Dendritic cell treated with granulocyte-macrophage colony-stimulating factor and Interleukin-4, amounts not matched to agents 40 ng/mL and 50 ng/mL, for 4 days (primary cell): ENCODE measurements at regions not wholly inside any gene's neighbourhood (a gene's known extent, or its start where the extent isn't known, plus 50 kb on each side); places are given as distances from the start of the nearest gene placed in this dataset.

ENCODE experiments used
- H3K27ac Mint-ChIP-seq: one replicate; pipeline ENCODE4 v1.8.0; 2022; ENCODE audit warnings: mild to moderate bottlenecking, mixed read lengths
- H3K27me3 Mint-ChIP-seq: one replicate; pipeline ENCODE4 v1.8.0; 2022; ENCODE audit warnings: mild to moderate bottlenecking, mixed read lengths
- H3K36me3 Mint-ChIP-seq: one replicate; pipeline ENCODE4 v1.8.0; 2022; ENCODE audit warnings: low read depth, mixed read lengths
- H3K4me1 Mint-ChIP-seq: one replicate; pipeline ENCODE4 v1.8.0; 2022; ENCODE audit warnings: low read depth, mixed read lengths
- H3K4me3 Mint-ChIP-seq: one replicate; pipeline ENCODE4 v1.8.0; 2022; ENCODE audit warnings: mild to moderate bottlenecking, moderate library complexity, mixed read lengths
- H3K9me3 Mint-ChIP-seq: one replicate; pipeline ENCODE4 v1.8.0; 2022; ENCODE audit warnings: mixed read lengths
- intact Hi-C: fragments of 100-400 bp; cut with micrococcal nuclease; formaldehyde crosslinking; loops from one replicate; pipeline ENCODE4 v1.15.0; 2022

DNA sequence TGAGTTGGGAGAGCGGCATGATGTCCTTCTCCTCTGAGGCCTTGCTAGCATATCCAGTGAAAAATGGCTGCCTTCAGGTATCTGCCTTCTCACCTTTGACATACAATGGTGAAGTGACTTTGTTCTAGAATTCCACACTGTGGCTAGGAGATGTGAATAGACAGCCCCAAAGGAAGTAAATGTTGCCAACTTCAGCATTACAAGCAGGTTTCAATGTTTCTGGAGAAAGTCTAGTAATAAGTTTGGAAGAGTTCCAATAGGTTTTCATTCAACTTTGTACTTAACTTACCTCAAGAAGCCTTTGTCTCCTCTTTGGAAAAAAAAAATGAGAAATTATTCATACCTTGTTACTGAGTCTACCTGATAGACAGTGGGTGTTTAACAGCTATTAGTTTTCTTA is 421.3 kb upstream of the MMADHC start:
- H3K27me3 Mint-ChIP-seq = no peaks in the 10 kb centered on the region
- H3K27ac Mint-ChIP-seq = no peak overlapping the region
- H3K4me1 Mint-ChIP-seq = no peaks in the 10 kb centered on the region
- intact Hi-C loops = no loop called here
- H3K9me3 Mint-ChIP-seq = peaks cover 7% of the 10 kb centered on the region
- H3K36me3 Mint-ChIP-seq = no peaks in the 10 kb centered on the region
- no peak overlapping the region for H3K4me3 Mint-ChIP-seq

DNA sequence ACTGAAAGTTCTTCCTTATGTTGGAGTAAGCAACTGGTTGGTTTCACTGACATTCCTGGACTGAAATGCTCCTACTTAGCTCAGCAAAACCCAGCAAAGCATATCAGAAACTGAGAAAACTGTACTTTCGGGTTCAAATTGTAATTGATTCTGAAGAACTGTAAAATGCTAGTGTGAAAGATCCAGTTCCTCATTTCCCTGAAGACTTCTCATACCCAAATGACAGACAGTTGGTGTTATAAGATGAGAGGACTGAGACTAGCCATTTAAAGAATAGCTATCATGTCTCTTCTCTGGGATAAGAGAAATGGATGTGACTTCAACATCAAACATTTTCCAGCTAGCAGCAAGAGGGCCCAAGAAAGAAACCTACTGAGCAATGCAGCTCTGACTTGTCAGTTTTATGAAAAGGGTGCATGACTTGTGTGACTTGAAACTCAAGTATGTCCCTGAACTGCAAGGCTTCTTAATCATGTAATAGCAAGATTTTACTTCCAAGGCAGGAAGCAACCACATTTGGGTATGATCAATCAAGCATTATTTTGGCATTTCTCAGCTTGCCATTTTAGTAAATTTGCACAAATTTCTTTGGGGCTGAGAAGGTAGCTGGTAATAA is 420.3 kb upstream of the MMADHC start:
- H3K27me3 Mint-ChIP-seq = no peaks in the 10 kb centered on the region

DNA sequence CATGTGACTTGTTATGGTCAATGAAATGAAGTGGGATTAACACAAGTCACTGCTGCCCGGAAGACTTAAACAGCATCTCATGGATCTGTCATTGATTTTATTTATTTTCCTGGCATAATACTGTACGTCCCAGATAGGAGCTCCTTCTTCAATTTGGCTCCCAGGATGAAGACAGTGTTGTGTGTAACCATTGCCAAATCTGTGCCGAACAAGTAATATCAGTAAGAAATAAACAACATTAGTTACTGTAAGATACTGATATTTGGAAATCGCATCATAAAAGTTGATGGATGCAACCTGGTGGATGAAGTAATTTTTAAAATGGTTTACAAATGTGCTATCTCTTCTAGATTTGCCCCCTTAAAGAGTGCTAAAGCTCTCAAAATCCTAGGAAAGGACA is 419.0 kb upstream of the MMADHC start:
- Mint-ChIP-seq H3K36me3 (no peaks in the 10 kb centered on the region), H3K4me1 (no peaks in the 10 kb centered on the region), H3K4me3 (no peak overlapping the region), H3K9me3 (peaks cover 9% of the 10 kb centered on the region), H3K27ac (no peak overlapping the region), H3K27me3 (no peaks in the 10 kb centered on the region)
- intact Hi-C loops = no loop called here

More for the DNA sequence above, 420.3 kb upstream of the MMADHC start:
- Mint-ChIP-seq H3K36me3 (no peaks in the 10 kb centered on the region), H3K4me1 (no peaks in the 10 kb centered on the region), H3K9me3 (peaks cover 9% of the 10 kb centered on the region), H3K27ac (no peak overlapping the region), H3K4me3 (no peak overlapping the region)
- intact Hi-C loops = no loop called here

DNA sequence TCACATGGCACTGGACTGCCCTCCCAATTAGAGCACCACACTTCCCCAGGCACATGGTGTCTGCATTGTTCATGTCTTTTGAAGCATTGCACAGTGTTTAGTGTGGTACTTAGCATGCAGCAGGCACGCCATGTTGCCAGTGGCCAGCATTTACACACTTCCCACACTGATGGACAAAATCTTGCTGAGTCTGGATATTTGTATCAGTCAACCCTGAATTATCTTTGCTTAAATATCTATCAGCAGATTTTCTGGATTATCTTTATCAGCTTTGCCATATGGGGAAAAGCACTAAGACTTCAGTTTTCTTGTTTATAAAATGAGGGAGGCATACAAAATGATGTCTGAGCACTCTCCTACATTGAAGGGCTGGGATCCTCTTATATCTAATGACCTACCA is 416.0 kb upstream of the MMADHC start:
- H3K4me3 Mint-ChIP-seq = no peak overlapping the region
- H3K9me3 Mint-ChIP-seq = peaks cover 9% of the 10 kb centered on the region
- intact Hi-C loops = no loop called here
- H3K27ac Mint-ChIP-seq = no peak overlapping the region
- no peaks in the 10 kb centered on the region for H3K36me3 Mint-ChIP-seq
- H3K4me1 Mint-ChIP-seq = no peaks in the 10 kb centered on the region
- H3K27me3 Mint-ChIP-seq = no peaks in the 10 kb centered on the region

DNA sequence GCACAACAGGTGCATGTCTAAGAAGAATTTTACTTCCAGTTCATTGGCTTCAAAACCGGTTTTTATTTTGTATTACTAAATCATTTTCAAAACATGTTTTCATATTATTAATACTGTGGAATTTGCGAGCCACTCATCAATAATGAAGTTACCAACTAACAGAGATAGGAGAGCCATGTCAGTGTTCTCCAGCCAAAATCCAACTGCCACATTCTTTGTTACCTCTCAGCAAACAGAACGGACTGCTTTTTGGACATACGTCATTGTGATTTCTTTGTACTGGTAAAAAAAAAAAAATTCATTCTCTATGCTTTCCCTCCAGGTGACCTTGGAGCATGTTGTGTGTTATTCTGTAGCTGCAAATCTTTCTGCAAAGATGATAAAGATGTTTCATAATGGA is 414.2 kb upstream of the MMADHC start:
- Mint-ChIP-seq H3K4me1 (no peaks in the 10 kb centered on the region), H3K36me3 (no peaks in the 10 kb centered on the region), H3K9me3 (peaks cover 12% of the 10 kb centered on the region), H3K27ac (no peak overlapping the region), H3K27me3 (no peaks in the 10 kb centered on the region), H3K4me3 (no peak overlapping the region)
- intact Hi-C loops = no loop called here

DNA sequence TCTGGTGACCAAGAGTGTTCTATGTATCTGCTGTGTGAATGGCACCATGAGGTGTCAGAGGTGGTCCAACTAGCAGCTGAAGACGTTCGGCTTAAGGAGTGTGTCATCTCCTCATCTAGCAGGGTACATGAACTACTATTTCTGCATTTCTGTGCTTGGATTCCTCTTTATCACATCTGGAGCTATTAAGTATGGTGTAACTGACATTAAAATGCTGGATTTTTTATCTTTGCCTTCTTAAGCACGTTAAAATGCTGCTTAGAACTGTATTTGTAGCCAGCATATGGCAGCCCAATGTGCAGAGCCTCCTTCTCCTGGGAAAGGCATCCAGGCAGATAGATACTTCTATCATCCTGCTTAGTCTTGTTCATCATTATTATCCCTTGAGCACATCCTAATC is 409.3 kb upstream of the MMADHC start:
- H3K4me1 Mint-ChIP-seq = no peaks in the 10 kb centered on the region
- H3K9me3 Mint-ChIP-seq = peaks cover 42% of the 10 kb centered on the region
- no peaks in the 10 kb centered on the region for H3K27me3 Mint-ChIP-seq
- intact Hi-C loops = no loop called here
- H3K4me3 Mint-ChIP-seq = no peak overlapping the region
- H3K27ac Mint-ChIP-seq = no peak overlapping the region
- H3K36me3 Mint-ChIP-seq = no peaks in the 10 kb centered on the region

DNA sequence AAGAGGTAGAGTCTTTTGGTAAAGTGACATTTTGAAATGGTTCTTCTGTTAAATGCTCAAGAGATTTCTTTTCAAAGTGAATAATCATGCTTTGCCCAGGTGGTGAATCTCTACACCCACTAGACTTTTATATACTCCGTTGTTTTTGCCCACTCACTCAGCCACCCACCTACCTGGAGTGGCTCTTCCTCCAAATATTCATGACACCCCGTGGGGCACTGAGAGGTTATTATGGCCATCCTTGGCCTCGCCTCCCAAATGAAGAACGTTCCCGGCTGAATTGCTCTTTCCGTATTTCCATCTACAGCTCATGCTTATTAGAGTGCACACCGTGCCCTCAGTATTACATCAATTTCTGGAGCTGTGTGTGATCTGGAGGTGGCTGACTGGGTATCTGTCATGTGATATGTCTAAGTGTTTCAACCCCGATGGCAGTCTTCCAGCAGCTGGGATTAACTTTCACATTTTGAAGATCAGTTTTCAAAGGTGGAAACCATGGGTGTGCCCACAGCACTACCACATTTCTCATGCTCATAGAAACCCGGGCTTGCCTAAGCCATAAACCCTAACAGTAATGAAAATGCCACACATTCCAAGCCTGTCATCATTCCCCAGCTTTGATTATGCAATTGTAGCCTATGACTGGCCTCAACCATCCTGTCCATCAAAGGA is 406.6 kb upstream of the MMADHC start:
- Mint-ChIP-seq H3K27me3 (no peaks in the 10 kb centered on the region), H3K9me3 (peaks cover 42% of the 10 kb centered on the region), H3K4me3 (no peak overlapping the region), H3K4me1 (no peaks in the 10 kb centered on the region), H3K36me3 (no peaks in the 10 kb centered on the region), H3K27ac (no peak overlapping the region)
- intact Hi-C loops = no loop called here

DNA sequence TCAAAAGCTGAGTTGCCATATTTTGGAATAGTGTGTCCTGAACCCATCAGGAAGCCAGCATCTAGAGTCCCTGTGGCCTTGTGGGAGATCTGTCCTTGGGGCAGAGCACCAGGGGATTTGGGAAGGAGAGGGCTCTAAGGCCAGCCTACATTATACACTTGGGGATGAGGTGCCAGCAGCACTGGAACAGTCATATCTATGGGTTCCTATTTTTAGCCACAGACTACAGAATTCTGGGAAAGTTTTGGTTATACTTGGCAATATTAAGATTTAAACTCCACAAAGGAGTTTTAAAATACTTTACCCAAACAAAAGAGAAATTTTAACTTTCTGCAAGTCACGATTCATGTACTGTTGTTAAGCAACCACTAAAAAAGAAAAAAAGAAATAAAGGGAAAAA is 405.7 kb upstream of the MMADHC start:
- peaks cover 50% of the 10 kb centered on the region for H3K9me3 Mint-ChIP-seq
- no peaks in the 10 kb centered on the region for H3K4me1 Mint-ChIP-seq
- intact Hi-C loops = no loop called here
- H3K36me3 Mint-ChIP-seq = no peaks in the 10 kb centered on the region
- H3K27me3 Mint-ChIP-seq = no peaks in the 10 kb centered on the region
- H3K4me3 Mint-ChIP-seq = no peak overlapping the region
- no peak overlapping the region for H3K27ac Mint-ChIP-seq

DNA sequence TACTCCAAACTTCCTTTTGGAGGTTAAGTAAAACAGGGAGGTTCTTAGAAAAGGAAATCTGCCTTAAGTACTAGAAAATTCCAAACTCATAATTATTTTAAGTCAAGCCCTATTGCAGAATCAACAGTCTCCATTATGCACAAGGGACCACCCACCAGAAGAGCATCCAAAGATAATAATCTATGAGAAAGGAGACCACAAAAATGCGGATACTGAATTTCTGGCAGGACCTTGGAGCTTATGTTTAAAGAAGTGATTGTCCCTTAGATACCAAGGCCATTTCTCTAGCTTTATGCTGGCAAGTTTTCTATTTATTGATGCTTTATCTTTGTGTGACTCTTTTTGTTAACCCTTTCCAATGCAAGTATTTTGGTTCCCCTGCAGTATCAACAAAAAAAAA is 404.0 kb upstream of the MMADHC start:
- Mint-ChIP-seq H3K27me3 (no peaks in the 10 kb centered on the region), H3K36me3 (no peaks in the 10 kb centered on the region), H3K4me1 (no peaks in the 10 kb centered on the region), H3K27ac (no peak overlapping the region), H3K9me3 (peaks cover 45% of the 10 kb centered on the region), H3K4me3 (no peak overlapping the region)
- intact Hi-C loops = no loop called here

DNA sequence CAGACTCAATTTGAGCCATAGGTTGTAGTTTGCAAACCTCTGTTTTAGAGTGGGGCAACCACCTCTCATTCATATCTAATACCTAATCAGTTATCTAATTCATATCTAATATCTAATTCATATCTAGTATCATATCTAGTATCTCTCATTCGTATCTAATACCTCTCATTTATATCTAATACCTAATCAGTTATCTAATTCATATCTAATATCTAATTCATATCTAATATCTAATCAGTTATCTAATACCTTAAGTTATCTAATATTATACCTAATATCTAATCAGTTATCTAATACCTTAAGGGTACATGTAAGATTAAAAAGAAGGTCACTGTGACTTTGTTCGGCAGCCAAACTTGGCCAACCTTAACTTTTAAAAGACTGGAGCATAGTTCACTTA is 403.4 kb upstream of the MMADHC start:
- Mint-ChIP-seq H3K9me3 (peaks cover 38% of the 10 kb centered on the region), H3K4me1 (no peaks in the 10 kb centered on the region), H3K27me3 (no peaks in the 10 kb centered on the region), H3K36me3 (no peaks in the 10 kb centered on the region), H3K4me3 (no peak overlapping the region), H3K27ac (no peak overlapping the region)
- intact Hi-C loops = no loop called here

DNA sequence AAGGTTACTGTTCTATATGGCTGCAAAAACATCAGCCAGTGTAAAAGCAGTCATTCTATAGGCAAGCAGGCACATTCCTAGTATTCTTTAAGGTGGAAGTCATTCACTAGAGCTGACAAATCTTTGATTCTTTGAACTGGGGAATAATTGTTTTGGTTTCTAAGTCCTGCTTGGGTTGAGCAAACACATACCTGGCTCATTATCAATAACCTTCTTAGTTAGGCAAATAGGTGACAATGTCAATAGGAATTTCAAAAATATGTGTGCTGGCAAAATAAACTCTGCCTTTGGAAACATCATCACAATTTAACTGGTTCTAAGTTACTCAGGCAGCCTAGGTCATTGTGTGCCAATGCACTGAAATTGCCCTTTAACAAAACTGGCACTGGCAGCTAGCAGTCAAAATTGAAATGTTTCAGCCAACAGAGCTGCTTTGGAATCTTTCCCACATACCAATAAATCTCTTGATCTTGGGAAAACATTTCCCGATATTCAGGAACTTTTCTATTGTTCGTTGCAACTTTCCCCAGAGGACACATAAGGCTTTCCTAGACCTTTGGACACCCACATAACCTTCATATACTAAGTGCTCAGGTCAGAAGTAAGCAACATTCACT is 402.0 kb upstream of the MMADHC start:
- Mint-ChIP-seq H3K36me3 (no peaks in the 10 kb centered on the region), H3K9me3 (peaks cover 31% of the 10 kb centered on the region), H3K4me1 (no peaks in the 10 kb centered on the region), H3K27ac (no peak overlapping the region), H3K4me3 (no peak overlapping the region), H3K27me3 (no peaks in the 10 kb centered on the region)
- intact Hi-C loops = no loop called here

DNA sequence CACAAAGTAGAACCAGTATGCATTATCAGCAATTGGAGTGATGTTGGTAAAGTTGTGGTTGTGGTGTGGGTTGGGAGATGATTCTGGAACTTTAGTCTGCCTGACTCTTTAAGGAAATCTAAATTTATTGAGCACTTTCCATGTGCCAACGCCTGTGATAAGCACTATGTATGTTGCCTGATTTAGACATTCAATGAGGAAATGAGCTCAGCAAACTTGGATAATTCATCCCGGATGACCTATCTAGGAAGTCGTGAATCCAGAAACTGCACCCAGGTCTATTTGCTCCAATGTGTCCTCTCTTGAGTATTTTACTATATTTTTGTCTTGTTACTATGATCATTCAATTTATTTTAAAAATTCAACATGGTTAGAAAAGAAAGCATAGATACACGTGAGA is 400.8 kb upstream of the MMADHC start:
- Mint-ChIP-seq H3K27me3 (no peaks in the 10 kb centered on the region), H3K36me3 (no peaks in the 10 kb centered on the region), H3K4me3 (no peak overlapping the region), H3K27ac (no peak overlapping the region), H3K4me1 (no peaks in the 10 kb centered on the region), H3K9me3 (peaks cover 21% of the 10 kb centered on the region)
- intact Hi-C loops = no loop called here

DNA sequence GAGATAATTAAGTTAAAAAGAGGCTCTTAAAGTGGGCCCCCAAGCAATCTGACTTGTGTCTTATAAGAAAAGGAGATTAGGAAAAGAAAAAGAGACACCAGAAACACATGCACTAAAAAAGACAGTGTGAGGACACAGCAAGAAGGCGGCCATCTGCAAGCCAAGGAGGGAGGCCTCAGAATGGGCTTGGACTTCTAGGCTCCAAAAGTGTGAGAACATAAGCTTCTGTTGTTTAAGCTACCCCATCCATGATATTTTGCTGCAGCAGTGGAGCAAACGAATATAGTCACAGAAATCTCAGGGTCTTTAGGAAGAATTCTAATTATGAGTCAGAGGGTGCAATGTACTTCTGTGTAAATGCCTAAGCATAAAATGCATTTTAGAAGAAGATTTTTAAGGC is 399.3 kb upstream of the MMADHC start:
- no peaks in the 10 kb centered on the region for H3K36me3 Mint-ChIP-seq
- no peak overlapping the region for H3K27ac Mint-ChIP-seq
- H3K27me3 Mint-ChIP-seq = no peaks in the 10 kb centered on the region
- H3K4me1 Mint-ChIP-seq = no peaks in the 10 kb centered on the region
- H3K4me3 Mint-ChIP-seq = no peak overlapping the region
- peaks cover 17% of the 10 kb centered on the region for H3K9me3 Mint-ChIP-seq
- intact Hi-C loops = no loop called here

DNA sequence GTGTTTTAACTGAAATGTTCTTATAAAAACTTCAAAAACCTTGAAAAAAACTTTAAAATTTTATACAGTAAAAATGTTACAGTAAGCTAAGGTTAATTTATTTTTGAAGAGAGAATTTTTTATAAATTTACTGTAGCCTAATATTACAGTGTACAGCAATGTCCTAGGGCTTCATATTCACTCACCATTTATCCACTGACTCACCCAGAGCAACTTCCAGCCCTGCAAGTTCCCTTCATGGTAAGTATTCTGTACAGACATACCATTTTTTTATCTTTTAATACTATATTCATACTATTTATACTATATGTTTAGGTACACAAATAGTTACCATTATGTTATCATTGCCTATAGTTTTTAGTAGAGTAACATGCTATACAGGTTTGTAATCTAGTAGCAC is 396.7 kb upstream of the MMADHC start:
- H3K27me3 Mint-ChIP-seq = no peaks in the 10 kb centered on the region
- H3K36me3 Mint-ChIP-seq = no peaks in the 10 kb centered on the region
- H3K9me3 Mint-ChIP-seq = peaks cover 33% of the 10 kb centered on the region
- no peak overlapping the region for H3K27ac Mint-ChIP-seq
- H3K4me3 Mint-ChIP-seq = no peak overlapping the region
- intact Hi-C loops = no loop called here
- H3K4me1 Mint-ChIP-seq = no peaks in the 10 kb centered on the region

DNA sequence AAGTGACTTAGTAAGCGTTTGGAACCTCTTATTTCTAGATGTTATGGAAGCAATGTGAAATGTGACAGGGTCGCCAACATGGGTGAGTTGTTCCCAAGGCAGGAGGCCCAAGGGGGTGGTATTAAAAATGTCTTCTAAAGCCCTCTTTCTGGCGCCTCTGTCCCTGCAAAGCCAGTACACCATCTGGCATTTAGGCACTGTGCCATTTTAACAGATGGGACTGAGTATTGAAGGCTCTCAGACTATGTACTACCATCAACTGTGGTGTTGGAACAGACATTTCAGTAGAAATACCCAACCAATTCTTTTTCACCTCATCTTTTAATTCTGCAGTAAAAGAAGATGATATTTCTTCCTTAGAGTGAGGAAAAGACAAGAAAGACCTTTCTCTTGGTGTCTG is 384.5 kb upstream of the MMADHC start:
- Mint-ChIP-seq H3K4me1 (no peaks in the 10 kb centered on the region), H3K9me3 (peaks cover 23% of the 10 kb centered on the region), H3K36me3 (no peaks in the 10 kb centered on the region), H3K4me3 (no peak overlapping the region), H3K27ac (no peak overlapping the region), H3K27me3 (no peaks in the 10 kb centered on the region)
- intact Hi-C loops = no loop called here
